Testis (tissue), 2 donors: ENCODE measurements at regions not wholly inside any gene's neighbourhood (a gene's known extent, or its start where the extent isn't known, plus 50 kb on each side); places are given as distances from the start of the nearest gene placed in this dataset.

ENCODE experiments used
- POLR2A ChIP-seq: fragments of 450-650 bp; IDR thresholded peaks from one replicate; pipeline ENCODE4 v1.6.1; 2017; ENCODE audit warnings: antibody characterized with exemption, mild to moderate bottlenecking, moderate library complexity
- TF ChIP-seq, protein P1 (sequence below), 3 experiments: fragments of 450-650 bp in 2 of 3; fragments of 200-600 bp in 1 of 3; sonication (generic) in 1 of 3; IDR thresholded peaks; one replicate each; pipeline ENCODE4 v1.5.1; 2016 to 2019; ENCODE audit warnings: antibody characterized with exemption in 3 of 3, mild to moderate bottlenecking in 2 of 3, moderate library complexity in 1 of 3

DNA sequence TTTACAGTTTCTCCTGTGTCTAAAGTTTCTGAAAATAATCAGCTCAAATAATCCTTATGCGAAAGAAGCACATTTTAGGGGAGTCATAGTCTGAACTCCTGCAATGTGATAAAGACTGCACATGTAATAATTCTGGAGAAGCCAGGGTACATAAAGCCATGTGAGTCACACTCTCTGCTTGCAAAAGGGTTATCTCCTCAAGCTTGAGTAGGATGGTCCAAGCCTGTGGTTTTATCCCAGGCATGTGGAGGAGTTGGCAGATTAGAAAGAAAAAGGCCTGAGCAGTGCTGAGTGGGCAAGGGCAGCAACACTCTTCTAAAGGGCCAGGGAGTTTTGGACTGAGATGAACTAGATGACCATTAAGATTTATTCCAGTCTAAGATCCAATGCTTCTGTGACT, 220.4 kb downstream of the RHOU start:
- TF ChIP-seq, protein P1, sequence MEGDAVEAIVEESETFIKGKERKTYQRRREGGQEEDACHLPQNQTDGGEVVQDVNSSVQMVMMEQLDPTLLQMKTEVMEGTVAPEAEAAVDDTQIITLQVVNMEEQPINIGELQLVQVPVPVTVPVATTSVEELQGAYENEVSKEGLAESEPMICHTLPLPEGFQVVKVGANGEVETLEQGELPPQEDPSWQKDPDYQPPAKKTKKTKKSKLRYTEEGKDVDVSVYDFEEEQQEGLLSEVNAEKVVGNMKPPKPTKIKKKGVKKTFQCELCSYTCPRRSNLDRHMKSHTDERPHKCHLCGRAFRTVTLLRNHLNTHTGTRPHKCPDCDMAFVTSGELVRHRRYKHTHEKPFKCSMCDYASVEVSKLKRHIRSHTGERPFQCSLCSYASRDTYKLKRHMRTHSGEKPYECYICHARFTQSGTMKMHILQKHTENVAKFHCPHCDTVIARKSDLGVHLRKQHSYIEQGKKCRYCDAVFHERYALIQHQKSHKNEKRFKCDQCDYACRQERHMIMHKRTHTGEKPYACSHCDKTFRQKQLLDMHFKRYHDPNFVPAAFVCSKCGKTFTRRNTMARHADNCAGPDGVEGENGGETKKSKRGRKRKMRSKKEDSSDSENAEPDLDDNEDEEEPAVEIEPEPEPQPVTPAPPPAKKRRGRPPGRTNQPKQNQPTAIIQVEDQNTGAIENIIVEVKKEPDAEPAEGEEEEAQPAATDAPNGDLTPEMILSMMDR (IDR thresholded peaks at IDR 0.05) = no peak
- no peak for TF ChIP-seq POLR2A
